Type B pancreatic cell (in vitro differentiated cells): ENCODE measurements at regions not wholly inside any gene's neighbourhood (a gene's known extent, or its start where the extent isn't known, plus 50 kb on each side); places are given as distances from the start of the nearest gene placed in this dataset.

Experiments
- DNase-seq: peaks from one replicate; pipeline ENCODE4 v3.0.0; 2021; ENCODE audit warnings: mixed read lengths; ENCODE audit not compliant: unreplicated experiment; ENCODE audit errors: extremely low spot score
- H3K27ac Mint-ChIP-seq: 2 replicates; pipeline ENCODE4 v1.8.0; 2021; ENCODE audit warnings: mild to moderate bottlenecking, mixed read lengths
- H3K27me3 Mint-ChIP-seq: 2 replicates; pipeline ENCODE4 v1.8.0; 2021; ENCODE audit warnings: mixed read lengths
- H3K36me3 Mint-ChIP-seq: 2 replicates; pipeline ENCODE4 v1.8.0; 2021; ENCODE audit warnings: mixed read lengths
- H3K4me1 Mint-ChIP-seq: one replicate; pipeline ENCODE4 v1.8.0; 2021; ENCODE audit warnings: mixed read lengths; ENCODE audit not compliant: unreplicated experiment
- H3K4me3 Mint-ChIP-seq: 2 replicates; pipeline ENCODE4 v1.8.0; 2021; ENCODE audit warnings: mild to moderate bottlenecking, mixed read lengths
- H3K9me3 Mint-ChIP-seq: 2 replicates; pipeline ENCODE4 v1.8.0; 2021; ENCODE audit warnings: mixed read lengths
- CTCF ChIP-seq: fragments of 200-600 bp; sonication (generic); conservative IDR thresholded peaks from 2 replicates; pipeline ENCODE4 v1.5.0; 2021; ENCODE audit warnings: antibody characterized with exemption, mild to moderate bottlenecking

- Mint-ChIP-seq H3K27ac (peak overlapping the region; percentile 6), H3K9me3 (peaks cover 7% of the 10 kb centered on the region), H3K27me3 (peaks cover 34% of the 10 kb centered on the region), H3K36me3 (no peaks in the 10 kb centered on the region), H3K4me1 (no peaks in the 10 kb centered on the region), H3K4me3 (no peak overlapping the region)
- no peak for TF ChIP-seq CTCF
- DNase-seq: no peak
These were observed 101.7 kb upstream of the TP63 start for GRCh38 chr3:189529468-189529867.

GRCh38 chr3:189529889-189530471 is 101.2 kb upstream of the TP63 start:
- H3K4me1 Mint-ChIP-seq: no peaks in the 10 kb centered on the region

GRCh38 chr3:189530822-189531221 is 100.4 kb upstream of the TP63 start:
- no peak overlapping the region for H3K27ac Mint-ChIP-seq
- no peak for TF ChIP-seq CTCF
- peaks cover 38% of the 10 kb centered on the region for H3K27me3 Mint-ChIP-seq
- H3K9me3 Mint-ChIP-seq: peaks cover 6% of the 10 kb centered on the region
- no peaks in the 10 kb centered on the region for H3K36me3 Mint-ChIP-seq
- no peaks in the 10 kb centered on the region for H3K4me1 Mint-ChIP-seq
- no peak for DNase-seq
- H3K4me3 Mint-ChIP-seq: no peak overlapping the region

More at GRCh38 chr3:189529889-189530471, 101.2 kb upstream of the TP63 start:
- no peak for DNase-seq
- Mint-ChIP-seq H3K9me3 (peaks cover 7% of the 10 kb centered on the region), H3K27me3 (peaks cover 38% of the 10 kb centered on the region), H3K4me3 (no peak overlapping the region), H3K27ac (peak overlapping the region; percentile 6), H3K36me3 (no peaks in the 10 kb centered on the region)
- no peak for TF ChIP-seq CTCF

GRCh38 chr3:189531271-189531670 is 99.9 kb upstream of the TP63 start:
- no peak for TF ChIP-seq CTCF
- Mint-ChIP-seq H3K4me3 (no peak overlapping the region), H3K9me3 (peaks cover 1% of the 10 kb centered on the region), H3K27ac (no peak overlapping the region), H3K27me3 (peaks cover 41% of the 10 kb centered on the region), H3K4me1 (no peaks in the 10 kb centered on the region), H3K36me3 (no peaks in the 10 kb centered on the region)
- DNase-seq: no peak

- Mint-ChIP-seq H3K9me3 (peaks cover 3% of the 10 kb centered on the region), H3K27me3 (peaks cover 37% of the 10 kb centered on the region), H3K36me3 (no peaks in the 10 kb centered on the region), H3K4me3 (no peak overlapping the region), H3K4me1 (peaks cover 4% of the 10 kb centered on the region), H3K27ac (no peak overlapping the region)
- no peak for TF ChIP-seq CTCF
- no peak for DNase-seq
These were observed 96.7 kb upstream of the TP63 start for GRCh38 chr3:189534531-189534930.

GRCh38 chr3:189537135-189537534 is 94.1 kb upstream of the TP63 start:
- peaks cover 36% of the 10 kb centered on the region for H3K27me3 Mint-ChIP-seq
- no peak overlapping the region for H3K27ac Mint-ChIP-seq
- H3K4me1 Mint-ChIP-seq: peaks cover 5% of the 10 kb centered on the region
- no peak overlapping the region for H3K4me3 Mint-ChIP-seq
- TF ChIP-seq CTCF: no peak
- peaks cover 3% of the 10 kb centered on the region for H3K9me3 Mint-ChIP-seq
- DNase-seq: no peak
- no peaks in the 10 kb centered on the region for H3K36me3 Mint-ChIP-seq
